CD4-positive, alpha-beta T cell (primary cell): ENCODE measurements at regions not wholly inside any gene's neighbourhood (a gene's known extent, or its start where the extent isn't known, plus 50 kb on each side); places are given as distances from the start of the nearest gene placed in this dataset.

Experiments used
- ATAC-seq: fragments of 200-7000 bp; cut with Tn5 transposase; one replicate; pipeline ENCODE4 v1.10.0; 2022; ENCODE audit warnings: mild to moderate bottlenecking; ENCODE audit not compliant: poor library complexity
- CTCF ChIA-PET: fragments of 350-600 bp; sonication (Branson Sonifier 250); formaldehyde crosslinking; loops from one replicate; lab custom pipeline; 2021; ENCODE audit warnings: antibody characterized with exemption, inconsistent platforms; lab: Charles Lee
- POLR2A ChIA-PET: fragments of 350-600 bp; sonication (Branson Sonifier 250); formaldehyde crosslinking; loops from one replicate; lab custom pipeline; 2021; ENCODE audit warnings: antibody characterized with exemption, inconsistent platforms; lab: Charles Lee
- DNase-seq, 14 experiments: peaks; one replicate each; pipeline ENCODE4 v3.0.0-alpha.2; 2013 to 2020; ENCODE audit warnings: mixed read lengths in 2 of 14
- H3K27ac ChIP-seq, 2 donors: one replicate each; pipeline versions ENCODE4 v1.5.1 to v1.7.0; 2013; ENCODE audit warnings: low read length in 2 of 2, low read depth in 1 of 2, mild to moderate bottlenecking in 1 of 2
- H3K27me3 ChIP-seq, 2 experiments: 1 replicate in 1 of 2; 2 replicates in 1 of 2; pipeline versions ENCODE4 v1.6.1 to v1.7.0; 2013; ENCODE audit warnings: low read length in 2 of 2, control low read depth in 1 of 2, mild to moderate bottlenecking in 1 of 2, moderate library complexity in 1 of 2; ENCODE audit not compliant: insufficient read depth in 2 of 2, control insufficient read depth in 1 of 2
- H3K36me3 ChIP-seq: one replicate; pipeline ENCODE4 v1.6.1; 2013; ENCODE audit warnings: low read length, control low read depth; ENCODE audit not compliant: insufficient read depth
- H3K4me1 ChIP-seq: one replicate; pipeline ENCODE4 v1.6.1; 2013; ENCODE audit warnings: low read length, control low read depth; ENCODE audit not compliant: insufficient read depth
- H3K4me3 ChIP-seq: one replicate; pipeline ENCODE4 v1.5.1; 2013; ENCODE audit warnings: mild to moderate bottlenecking, low read length, moderate library complexity
- H3K9me3 ChIP-seq, 2 experiments: 1 replicate in 1 of 2; 2 replicates in 1 of 2; pipeline versions ENCODE4 v1.6.1 to v1.7.0; 2013; ENCODE audit warnings: low read length in 2 of 2, mild to moderate bottlenecking in 2 of 2, control low read depth in 1 of 2, moderate library complexity in 1 of 2; ENCODE audit not compliant: control insufficient read depth in 1 of 2, insufficient read depth in 1 of 2
- H3K27ac Mint-ChIP-seq: one replicate; pipeline ENCODE4 v1.8.0; 2020; ENCODE audit warnings: mixed read lengths
- H3K27me3 Mint-ChIP-seq: one replicate; pipeline ENCODE4 v1.8.0; 2021; ENCODE audit warnings: mixed read lengths
- H3K36me3 Mint-ChIP-seq: one replicate; pipeline ENCODE4 v1.8.0; 2021; ENCODE audit warnings: low read depth, mixed read lengths
- H3K4me1 Mint-ChIP-seq: one replicate; pipeline ENCODE4 v1.8.0; 2021; ENCODE audit warnings: low read depth, mixed read lengths
- H3K4me3 Mint-ChIP-seq: one replicate; pipeline ENCODE4 v1.8.0; 2020; ENCODE audit warnings: mild to moderate bottlenecking, mixed read lengths
- H3K9me3 Mint-ChIP-seq: one replicate; pipeline ENCODE4 v1.8.0; 2020; ENCODE audit warnings: mixed read lengths
- CTCF ChIP-seq: fragments of 200-600 bp; IDR thresholded peaks from one replicate; pipeline ENCODE4 v1.8.0; 2022; ENCODE audit warnings: antibody characterized with exemption, mild to moderate bottlenecking
- intact Hi-C, 2 experiments: fragments of 100-400 bp; cut with DNase I in 1 of 2; cut with micrococcal nuclease in 1 of 2; formaldehyde crosslinking; loops; one replicate each; pipeline versions ENCODE4 v1.15.1 to v1.9.0; 2023 to 2025; cut with DNase I, micrococcal nuclease

GRCh38 chr2:216555274-216555673 lies 56.6 kb downstream of the RPL37A start:
- H3K9me3 Mint-ChIP-seq: no peaks in the 10 kb centered on the region
- H3K4me1 Mint-ChIP-seq: no peaks in the 10 kb centered on the region
- Histone ChIP-seq H3K27me3 (no peaks in the 10 kb centered on the region), H3K9me3 (no peaks in the 10 kb centered on the region), H3K36me3 (no peaks in the 10 kb centered on the region), H3K4me1 (peaks cover 2% of the 10 kb centered on the region), H3K27ac (no peak overlapping the region), H3K4me3 (no peak overlapping the region)
- ChIA-PET POLR2A (no interaction called here), CTCF (no interaction called here)
- no peaks in the 10 kb centered on the region for H3K27me3 Mint-ChIP-seq
- H3K4me3 Mint-ChIP-seq: no peak overlapping the region
- intact Hi-C loops: no loop called here
- no peak for DNase-seq
- H3K27ac Mint-ChIP-seq: no peak overlapping the region
- TF ChIP-seq CTCF: no peak
- ATAC-seq: no peak
- H3K36me3 Mint-ChIP-seq: no peaks in the 10 kb centered on the region

- Histone ChIP-seq H3K36me3 (no peaks in the 10 kb centered on the region), H3K27ac (no peak overlapping the region), H3K27me3 (no peaks in the 10 kb centered on the region), H3K4me3 (no peak overlapping the region), H3K4me1 (peaks cover 2% of the 10 kb centered on the region), H3K9me3 (no peaks in the 10 kb centered on the region)
- no peak for TF ChIP-seq CTCF
- Mint-ChIP-seq H3K4me1 (no peaks in the 10 kb centered on the region), H3K27me3 (no peaks in the 10 kb centered on the region), H3K27ac (no peak overlapping the region), H3K9me3 (no peaks in the 10 kb centered on the region), H3K4me3 (no peak overlapping the region), H3K36me3 (no peaks in the 10 kb centered on the region)
- ChIA-PET CTCF (no interaction called here), POLR2A (no interaction called here)
- intact Hi-C loops: no loop called here
- DNase-seq (no peak), ATAC-seq (no peak)
Measured at GRCh38 chr2:216556202-216556601, 57.6 kb downstream of the RPL37A start.

GRCh38 chr2:216557413-216557812 lies 58.8 kb downstream of the RPL37A start:
- TF ChIP-seq CTCF: no peak
- H3K27ac ChIP-seq: no peak overlapping the region
- Mint-ChIP-seq H3K4me3 (no peak overlapping the region), H3K36me3 (no peaks in the 10 kb centered on the region), H3K27me3 (peaks cover 1% of the 10 kb centered on the region), H3K27ac (no peak overlapping the region), H3K4me1 (no peaks in the 10 kb centered on the region), H3K9me3 (no peaks in the 10 kb centered on the region)
- ChIA-PET CTCF (no interaction called here), POLR2A (no interaction called here)
- intact Hi-C loops: no loop called here
- H3K9me3 ChIP-seq: no peaks in the 10 kb centered on the region
- no peak for DNase-seq
- no peak for ATAC-seq
- no peaks in the 10 kb centered on the region for H3K36me3 ChIP-seq
- no peak overlapping the region for H3K4me3 ChIP-seq
- H3K27me3 ChIP-seq: no peaks in the 10 kb centered on the region
- H3K4me1 ChIP-seq: peaks cover 2% of the 10 kb centered on the region
